HG03378 (cell line): ENCODE measurements at regions not wholly inside any gene's neighbourhood (a gene's known extent, or its start where the extent isn't known, plus 50 kb on each side); places are given as distances from the start of the nearest gene placed in this dataset.

Source experiments
- ATAC-seq: cut with Tn5 transposase; IDR thresholded peaks from one replicate; pipeline ENCODE4 v1.9.1; 2021; ENCODE audit warnings: mild to moderate bottlenecking, moderate library complexity; ENCODE audit not compliant: unreplicated experiment

- no peak for ATAC-seq
Observed at GRCh38 chr2:177314722-177315264, 50.3 kb upstream of the NFE2L2 start.

GRCh38 chr2:177315364-177315763, 50.8 kb upstream of the NFE2L2 start:
- ATAC-seq: no peak

- ATAC-seq: no peak
Observed at GRCh38 chr2:177316756-177317155, 52.2 kb upstream of the NFE2L2 start.

- no peak for ATAC-seq
Observed at GRCh38 chr2:177317443-177317842, 52.9 kb upstream of the NFE2L2 start.

- ATAC-seq: no peak
Observed at GRCh38 chr2:177317857-177318256, 53.3 kb upstream of the NFE2L2 start.

- no peak for ATAC-seq
Observed at GRCh38 chr2:177318613-177319012, 54.1 kb upstream of the NFE2L2 start.

- ATAC-seq: no peak
Observed at GRCh38 chr2:177320596-177320995, 56.1 kb upstream of the NFE2L2 start.

- no peak for ATAC-seq
Observed at GRCh38 chr2:177322801-177323261, 58.3 kb upstream of the NFE2L2 start.

GRCh38 chr2:177324797-177325196, 60.3 kb upstream of the NFE2L2 start:
- no peak for ATAC-seq

- no peak for ATAC-seq
Observed at GRCh38 chr2:177325554-177325953, 61.0 kb upstream of the NFE2L2 start.

GRCh38 chr2:177326005-177326404, 61.5 kb upstream of the NFE2L2 start:
- no peak for ATAC-seq

GRCh38 chr2:177326591-177326990, 62.1 kb upstream of the NFE2L2 start:
- no peak for ATAC-seq

GRCh38 chr2:177327009-177327408, 62.5 kb upstream of the NFE2L2 start:
- ATAC-seq: no peak

GRCh38 chr2:177328056-177328455, 63.5 kb upstream of the NFE2L2 start:
- ATAC-seq: no peak

- ATAC-seq: no peak
Observed at GRCh38 chr2:177329064-177329463, 63.5 kb upstream of the AGPS start.

GRCh38 chr2:177331466-177331997, 61.0 kb upstream of the AGPS start:
- ATAC-seq: no peak

GRCh38 chr2:177332026-177332991, 60.3 kb upstream of the AGPS start:
- peak; percentile 83 for ATAC-seq

GRCh38 chr2:177332992-177333388, 59.6 kb upstream of the AGPS start:
- ATAC-seq: no peak

- no peak for ATAC-seq
Observed at GRCh38 chr2:177334940-177335543, 57.5 kb upstream of the AGPS start.

- ATAC-seq: no peak
Observed at GRCh38 chr2:177335917-177336450, 56.6 kb upstream of the AGPS start.

- ATAC-seq: no peak
Observed at GRCh38 chr2:177338177-177338721, 54.3 kb upstream of the AGPS start.
